GM18861 (cell line): ENCODE measurements at regions not wholly inside any gene's neighbourhood (a gene's known extent, or its start where the extent isn't known, plus 50 kb on each side); places are given as distances from the start of the nearest gene placed in this dataset.
"Not testable (repeated sequence)": the region's sequence is repeated elsewhere in the genome, so short reads cannot be mapped to it uniquely, and the experiment has no call there.

Experiments
- ATAC-seq: cut with Tn5 transposase; IDR thresholded peaks from one replicate; pipeline ENCODE4 v1.9.1; 2021; ENCODE audit not compliant: unreplicated experiment

- ATAC-seq, result no peak
Measured at GRCh38 chr1:95509989-95510388, 276.0 kb downstream of the RWDD3 start.

- ATAC-seq, result no peak
Measured at GRCh38 chr1:95512925-95513324, 278.9 kb downstream of the RWDD3 start.

- ATAC-seq, result no peak
Measured at GRCh38 chr1:95517506-95517905, 283.5 kb downstream of the RWDD3 start.

- no peak for ATAC-seq
Measured at GRCh38 chr1:95518310-95518709, 284.3 kb downstream of the RWDD3 start.

- ATAC-seq, result no peak
Measured at GRCh38 chr1:95520390-95520789, 286.4 kb downstream of the RWDD3 start.

- ATAC-seq, result no peak
Measured at GRCh38 chr1:95532335-95532734, 298.3 kb downstream of the RWDD3 start.

- no peak for ATAC-seq
Measured at GRCh38 chr1:95534985-95535384, 301.0 kb downstream of the RWDD3 start.

GRCh38 chr1:95535614-95536013, 301.6 kb downstream of the RWDD3 start:
- no peak for ATAC-seq

- ATAC-seq, result no peak
Measured at GRCh38 chr1:95536501-95536900, 302.5 kb downstream of the RWDD3 start.

- ATAC-seq, result no peak
Measured at GRCh38 chr1:95537176-95537575, 303.2 kb downstream of the RWDD3 start.

- ATAC-seq, result not testable (repeated sequence)
Measured at GRCh38 chr1:95538242-95538641, 304.2 kb downstream of the RWDD3 start.

- ATAC-seq, result no peak
Measured at GRCh38 chr1:95542936-95543335, 308.9 kb downstream of the RWDD3 start.

GRCh38 chr1:95547005-95547404, 313.0 kb downstream of the RWDD3 start:
- no peak for ATAC-seq

GRCh38 chr1:95548211-95548610, 314.2 kb downstream of the RWDD3 start:
- ATAC-seq, result no peak

GRCh38 chr1:95551201-95551600, 317.2 kb downstream of the RWDD3 start:
- no peak for ATAC-seq

- ATAC-seq, result no peak
Measured at GRCh38 chr1:95553595-95553994, 319.6 kb downstream of the RWDD3 start.

GRCh38 chr1:95554408-95554807, 320.4 kb downstream of the RWDD3 start:
- no peak for ATAC-seq

- no peak for ATAC-seq
Measured at GRCh38 chr1:95558791-95559190, 324.8 kb downstream of the RWDD3 start.

- no peak for ATAC-seq
Measured at GRCh38 chr1:95561346-95561745, 327.3 kb downstream of the RWDD3 start.

GRCh38 chr1:95562230-95562629, 328.2 kb downstream of the RWDD3 start:
- ATAC-seq, result no peak

GRCh38 chr1:95572002-95572401, 338.0 kb downstream of the RWDD3 start:
- no peak for ATAC-seq

- no peak for ATAC-seq
Measured at GRCh38 chr1:95572962-95573361, 339.0 kb downstream of the RWDD3 start.

GRCh38 chr1:95575291-95575690, 341.3 kb downstream of the RWDD3 start:
- no peak for ATAC-seq

GRCh38 chr1:95578462-95578861, 344.5 kb downstream of the RWDD3 start:
- ATAC-seq, result no peak
